H1 (cell line): ENCODE measurements at regions not wholly inside any gene's neighbourhood (a gene's known extent, or its start where the extent isn't known, plus 50 kb on each side); places are given as distances from the start of the nearest gene placed in this dataset.

Experiments used
- EZH2 ChIP-seq: fragments of 200-600 bp; sonication (generic); IDR thresholded peaks from 2 replicates; pipeline ENCODE4 v1.7.1; 2012; ENCODE audit warnings: low read depth, mild to moderate bottlenecking, moderate library complexity, low read length, inconsistent platforms; ENCODE audit not compliant: severe bottlenecking
- GTF2F1 ChIP-seq: IDR thresholded peaks from 2 replicates; pipeline ENCODE4 v1.6.1; 2012; ENCODE audit warnings: low read depth, low read length, improper control_type of control experiment, borderline replicate concordance
- JUN ChIP-seq: IDR thresholded peaks from 2 replicates; pipeline ENCODE4 v1.6.1; 2011; ENCODE audit warnings: low read depth, mild to moderate bottlenecking, improper control_type of control experiment, low read length
- KDM1A ChIP-seq: fragments of 200-600, 300-600 bp; sonication (generic); IDR thresholded peaks from 2 replicates; pipeline ENCODE4 v1.7.1; 2016; ENCODE audit warnings: mild to moderate bottlenecking, low read length, borderline replicate concordance
- MAX ChIP-seq: IDR thresholded peaks from 2 replicates; pipeline ENCODE4 v1.6.1; 2012; ENCODE audit warnings: inconsistent platforms
- POLR2A ChIP-seq, 2 experiments: IDR thresholded peaks; 1 replicate in 1 of 2; 2 replicates in 1 of 2; pipeline ENCODE4 v1.6.1; 2011; ENCODE audit warnings: low read depth in 2 of 2, low read length in 2 of 2, mild to moderate bottlenecking in 2 of 2; ENCODE audit errors: control extremely low read depth in 1 of 2
- POLR2AphosphoS5 ChIP-seq: IDR thresholded peaks from 2 replicates; pipeline ENCODE4 v1.6.1; 2011; ENCODE audit warnings: low read depth, low read length
- RAD21 ChIP-seq, 2 experiments: IDR thresholded peaks in 1 of 2; conservative IDR thresholded peaks in 1 of 2; 2 replicates each; pipeline ENCODE4 v1.6.1; 2011; ENCODE audit warnings: low read depth in 2 of 2, low read length in 2 of 2, improper control_type of control experiment in 1 of 2, inconsistent platforms in 1 of 2, mild to moderate bottlenecking in 1 of 2, moderate library complexity in 1 of 2
- RFX5 ChIP-seq: IDR thresholded peaks from 2 replicates; pipeline ENCODE4 v1.6.1; 2011; ENCODE audit warnings: low read depth, low read length, improper control_type of control experiment, borderline replicate concordance
- TAF1 ChIP-seq: IDR thresholded peaks from 2 replicates; pipeline ENCODE4 v1.6.1; 2011; ENCODE audit warnings: mild to moderate bottlenecking, low read depth, low read length
- YY1 ChIP-seq: IDR thresholded peaks from 2 replicates; pipeline ENCODE4 v1.6.1; 2011; ENCODE audit warnings: low read depth, mild to moderate bottlenecking, low read length
- TF ChIP-seq, protein P1 (sequence below), 3 experiments: IDR thresholded peaks; 1 replicate in 2 of 3; 2 replicates in 1 of 3; pipeline versions ENCODE4 v1.5.1 to v1.6.1; 2011; ENCODE audit warnings: low read length in 3 of 3, mild to moderate bottlenecking in 3 of 3, inconsistent platforms in 2 of 3, low read depth in 1 of 3, moderate library complexity in 1 of 3; ENCODE audit not compliant: insufficient read depth in 1 of 3; ENCODE audit errors: control extremely low read depth in 1 of 3

DNA sequence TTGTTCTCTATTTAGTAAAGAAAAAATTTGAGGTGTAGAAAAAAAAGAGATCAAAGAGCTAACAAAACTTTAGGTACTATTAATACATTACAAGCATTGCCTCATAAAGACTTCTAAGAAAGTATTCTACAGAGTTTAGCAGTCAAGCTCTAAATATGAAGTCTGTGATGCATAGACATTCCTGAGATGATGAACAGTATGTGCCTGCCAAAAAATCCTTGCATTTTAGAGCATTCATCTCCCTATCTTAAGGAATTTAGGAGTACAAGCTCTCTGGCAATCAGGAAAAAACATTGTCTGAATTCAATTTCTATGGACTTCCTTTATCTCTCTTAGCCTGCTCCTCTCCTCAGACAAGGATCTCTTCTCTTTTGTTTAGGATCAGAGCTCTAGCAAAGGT is 202.6 kb upstream of the LRFN5 start:
- TF ChIP-seq JUN: no peak
- TF ChIP-seq GTF2F1: no peak
- TF ChIP-seq, protein P1, sequence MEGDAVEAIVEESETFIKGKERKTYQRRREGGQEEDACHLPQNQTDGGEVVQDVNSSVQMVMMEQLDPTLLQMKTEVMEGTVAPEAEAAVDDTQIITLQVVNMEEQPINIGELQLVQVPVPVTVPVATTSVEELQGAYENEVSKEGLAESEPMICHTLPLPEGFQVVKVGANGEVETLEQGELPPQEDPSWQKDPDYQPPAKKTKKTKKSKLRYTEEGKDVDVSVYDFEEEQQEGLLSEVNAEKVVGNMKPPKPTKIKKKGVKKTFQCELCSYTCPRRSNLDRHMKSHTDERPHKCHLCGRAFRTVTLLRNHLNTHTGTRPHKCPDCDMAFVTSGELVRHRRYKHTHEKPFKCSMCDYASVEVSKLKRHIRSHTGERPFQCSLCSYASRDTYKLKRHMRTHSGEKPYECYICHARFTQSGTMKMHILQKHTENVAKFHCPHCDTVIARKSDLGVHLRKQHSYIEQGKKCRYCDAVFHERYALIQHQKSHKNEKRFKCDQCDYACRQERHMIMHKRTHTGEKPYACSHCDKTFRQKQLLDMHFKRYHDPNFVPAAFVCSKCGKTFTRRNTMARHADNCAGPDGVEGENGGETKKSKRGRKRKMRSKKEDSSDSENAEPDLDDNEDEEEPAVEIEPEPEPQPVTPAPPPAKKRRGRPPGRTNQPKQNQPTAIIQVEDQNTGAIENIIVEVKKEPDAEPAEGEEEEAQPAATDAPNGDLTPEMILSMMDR (IDR thresholded peaks at IDR 0.05; ENCODE audit: control extremely low read depth in 1 of 3, insufficient read depth in 1 of 3, low read depth in 1 of 3, low read length in 3 of 3): no peak
- TF ChIP-seq RFX5: no peak
- no peak for TF ChIP-seq EZH2
- no peak for TF ChIP-seq RAD21 (IDR thresholded peaks at IDR 0.05 in 1 of 2, conservative IDR thresholded peaks at IDR 0.05 in 1 of 2; ENCODE audit: low read depth in 2 of 2, low read length in 2 of 2)
- TF ChIP-seq YY1: no peak
- TF ChIP-seq MAX: no peak
- TF ChIP-seq TAF1: no peak
- TF ChIP-seq POLR2AphosphoS5: no peak
- TF ChIP-seq KDM1A: no peak
- TF ChIP-seq POLR2A (IDR thresholded peaks at IDR 0.05; ENCODE audit: control extremely low read depth in 1 of 2, low read depth in 2 of 2, low read length in 2 of 2): no peak
